CD14-positive monocyte (primary cell): ENCODE measurements at regions not wholly inside any gene's neighbourhood (a gene's known extent, or its start where the extent isn't known, plus 50 kb on each side); places are given as distances from the start of the nearest gene placed in this dataset.

ENCODE experiments used
- DNase-seq, 3 donors: peaks; one replicate each; pipeline ENCODE4 v3.0.0-alpha.2; 2011 to 2022
- H2AFZ ChIP-seq: 2 replicates; pipeline ENCODE4 v1.6.0; 2012; ENCODE audit warnings: mild to moderate bottlenecking, low read depth, low read length, inconsistent platforms; ENCODE audit not compliant: insufficient read depth, poor library complexity, severe bottlenecking
- H3K27ac ChIP-seq, 2 donors: 1 replicate in 1 of 2; 2 replicates in 1 of 2; pipeline ENCODE4 v1.5.1; 2012 to 2013; ENCODE audit warnings: low read length in 2 of 2, control low read depth in 1 of 2, inconsistent platforms in 1 of 2, low read depth in 1 of 2, mild to moderate bottlenecking in 1 of 2
- H3K27me3 ChIP-seq, 2 donors: one replicate each; pipeline versions ENCODE4 v1.6.0 to v1.6.1; 2011 to 2013; ENCODE audit warnings: low read length in 2 of 2; ENCODE audit not compliant: control insufficient read depth in 2 of 2, insufficient read depth in 2 of 2
- H3K36me3 ChIP-seq, 2 donors: replicated peaks in 1 of 2; 1 replicate in 1 of 2; 2 replicates in 1 of 2; pipeline versions ENCODE4 v1.5.1 to v1.6.1; 2012 to 2013; ENCODE audit warnings: low read length in 2 of 2, control low read depth in 1 of 2, inconsistent platforms in 1 of 2, mild to moderate bottlenecking in 1 of 2; ENCODE audit not compliant: insufficient read depth in 2 of 2, control insufficient read depth in 1 of 2
- H3K4me1 ChIP-seq, 2 donors: 1 replicate in 1 of 2; 2 replicates in 1 of 2; pipeline versions ENCODE4 v1.5.1 to v1.6.1; 2012 to 2013; ENCODE audit warnings: low read length in 2 of 2, control low read depth in 1 of 2, inconsistent platforms in 1 of 2, mild to moderate bottlenecking in 1 of 2, moderate library complexity in 1 of 2; ENCODE audit not compliant: insufficient read depth in 2 of 2, control insufficient read depth in 1 of 2
- H3K4me2 ChIP-seq: replicated peaks from 2 replicates; pipeline ENCODE3; 2012; ENCODE audit warnings: low read length, moderate library complexity, mild to moderate bottlenecking; ENCODE audit not compliant: poor library complexity, severe bottlenecking; ENCODE audit errors: extremely low read depth
- H3K4me3 ChIP-seq, 3 experiments: fragments of 200-600 bp in 1 of 3; sonication (generic) in 1 of 3; replicated peaks in 1 of 3; 1 replicate in 2 of 3; 2 replicates in 1 of 3; pipeline ENCODE4 v1.5.1; 2011 to 2013; ENCODE audit warnings: low read length in 3 of 3, mild to moderate bottlenecking in 3 of 3, control low read depth in 2 of 3, low read depth in 2 of 3, inconsistent platforms in 1 of 3, moderate library complexity in 1 of 3
- H3K79me2 ChIP-seq: 2 replicates; pipeline ENCODE4 v1.6.0; 2012; ENCODE audit warnings: mild to moderate bottlenecking, control low read depth, inconsistent platforms, low read length, moderate library complexity; ENCODE audit not compliant: insufficient read depth
- H3K9ac ChIP-seq: 2 replicates; pipeline ENCODE4 v1.6.0; 2017; ENCODE audit warnings: low read length, mild to moderate bottlenecking; ENCODE audit not compliant: insufficient read depth, poor library complexity, severe bottlenecking
- H3K9me3 ChIP-seq, 2 donors: replicated peaks in 1 of 2; 1 replicate in 1 of 2; 2 replicates in 1 of 2; pipeline versions ENCODE4 v1.5.1 to v1.6.1; 2012 to 2013; ENCODE audit warnings: low read length in 2 of 2, control low read depth in 1 of 2; ENCODE audit not compliant: control insufficient read depth in 1 of 2, insufficient read depth in 1 of 2
- H4K20me1 ChIP-seq: 2 replicates; pipeline ENCODE4 v1.6.0; 2012; ENCODE audit warnings: mild to moderate bottlenecking, low read length, control low read depth, moderate library complexity; ENCODE audit not compliant: insufficient read depth
- H3K27ac Mint-ChIP-seq, 7 donors: one replicate each; pipeline ENCODE4 v1.8.0; 2020; ENCODE audit warnings: mild to moderate bottlenecking in 7 of 7, mixed read lengths in 7 of 7, moderate library complexity in 6 of 7, inconsistent platforms in 2 of 7
- H3K27me3 Mint-ChIP-seq, 3 donors: one replicate each; pipeline ENCODE4 v1.8.0; 2021 to 2022; ENCODE audit warnings: low read depth in 3 of 3, mild to moderate bottlenecking in 3 of 3, mixed read lengths in 3 of 3, moderate library complexity in 3 of 3, inconsistent platforms in 1 of 3
- H3K36me3 Mint-ChIP-seq, 2 donors: one replicate each; pipeline ENCODE4 v1.8.0; 2020; ENCODE audit warnings: mixed read lengths in 2 of 2, inconsistent platforms in 1 of 2, mild to moderate bottlenecking in 1 of 2
- H3K4me1 Mint-ChIP-seq: one replicate; pipeline ENCODE4 v1.8.0; 2020; ENCODE audit warnings: mild to moderate bottlenecking, mixed read lengths
- H3K4me3 Mint-ChIP-seq, 2 donors: one replicate each; pipeline ENCODE4 v1.8.0; 2020; ENCODE audit warnings: mild to moderate bottlenecking in 2 of 2, mixed read lengths in 2 of 2, moderate library complexity in 1 of 2
- H3K9me3 Mint-ChIP-seq, 7 donors: one replicate each; pipeline ENCODE4 v1.8.0; 2020 to 2022; ENCODE audit warnings: mixed read lengths in 7 of 7, mild to moderate bottlenecking in 6 of 7, moderate library complexity in 6 of 7, inconsistent platforms in 2 of 7
- whole genome bisulfite sequencing: methylation state at CpG from one replicate; pipeline ENCODE4 v1.1.5; 2013; ENCODE audit warnings: missing lambda C conversion rate; ENCODE audit not compliant: insufficient coverage; 5-methylcytosine and 5-hydroxymethylcytosine counted together
- intact Hi-C, 2 donors: fragments of 100-400 bp; cut with micrococcal nuclease; formaldehyde crosslinking; loops; one replicate each; pipeline versions ENCODE4 v1.15.0 to v1.15.1; 2023
- TF ChIP-seq, protein P1 (sequence below): fragments of 200-600 bp; IDR thresholded peaks from one replicate; pipeline ENCODE4 v1.8.0; 2022; ENCODE audit warnings: antibody characterized with exemption, mild to moderate bottlenecking

DNA sequence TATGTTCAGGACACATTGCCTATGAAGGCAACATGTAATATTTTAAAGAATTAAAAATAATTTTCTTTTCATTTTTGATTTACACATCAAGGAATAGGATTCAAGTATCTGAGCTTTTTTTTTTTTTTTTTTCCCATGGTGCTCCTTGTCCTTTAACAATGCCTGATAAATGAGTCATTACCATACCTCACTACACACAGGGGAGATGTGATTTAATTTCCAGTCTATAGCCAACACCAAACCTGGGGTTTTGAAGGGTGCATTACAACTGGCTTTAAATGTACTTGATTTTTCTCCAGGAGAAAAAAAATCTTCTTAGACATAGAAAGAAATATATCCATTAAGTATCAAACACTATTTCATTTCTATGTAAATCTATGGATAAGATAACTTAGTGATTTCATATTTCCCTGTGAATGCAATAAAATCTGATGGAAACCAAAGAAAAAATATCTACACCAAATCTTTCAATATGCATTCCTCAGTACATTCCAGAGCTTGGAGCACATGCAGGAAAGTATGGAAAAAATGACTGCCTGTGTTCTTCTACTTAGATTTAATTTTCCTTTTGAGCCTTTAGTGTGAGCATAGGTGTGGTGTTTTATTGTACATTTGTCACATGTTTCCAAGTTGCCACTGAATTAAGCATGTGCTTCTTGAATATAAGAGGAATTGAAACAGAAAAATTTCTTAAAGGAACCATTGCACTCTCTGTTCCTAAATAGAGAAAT is 204.8 kb upstream of the MEOX2 start:
- peaks cover 2% of the 10 kb centered on the region for H3K4me1 Mint-ChIP-seq
- H3K36me3 Mint-ChIP-seq = no peaks in the 10 kb centered on the region
- Histone ChIP-seq H3K4me3 (no peak overlapping the region), H3K9me3 (no peaks in the 10 kb centered on the region), H4K20me1 (no peaks in the 10 kb centered on the region), H3K27me3 (no peaks in the 10 kb centered on the region), H2AFZ (no peak overlapping the region), H3K79me2 (no peaks in the 10 kb centered on the region), H3K4me1 (no peaks in the 10 kb centered on the region), H3K9ac (no peak overlapping the region), H3K4me2 (no peak overlapping the region), H3K27ac (no peak overlapping the region), H3K36me3 (no peaks in the 10 kb centered on the region)
- H3K4me3 Mint-ChIP-seq = no peak overlapping the region
- peaks cover 0 to 10% (median 3%) of the 10 kb centered on the region in 7 donors for H3K9me3 Mint-ChIP-seq
- H3K27ac Mint-ChIP-seq = no peak overlapping the region
- TF ChIP-seq, protein P1, sequence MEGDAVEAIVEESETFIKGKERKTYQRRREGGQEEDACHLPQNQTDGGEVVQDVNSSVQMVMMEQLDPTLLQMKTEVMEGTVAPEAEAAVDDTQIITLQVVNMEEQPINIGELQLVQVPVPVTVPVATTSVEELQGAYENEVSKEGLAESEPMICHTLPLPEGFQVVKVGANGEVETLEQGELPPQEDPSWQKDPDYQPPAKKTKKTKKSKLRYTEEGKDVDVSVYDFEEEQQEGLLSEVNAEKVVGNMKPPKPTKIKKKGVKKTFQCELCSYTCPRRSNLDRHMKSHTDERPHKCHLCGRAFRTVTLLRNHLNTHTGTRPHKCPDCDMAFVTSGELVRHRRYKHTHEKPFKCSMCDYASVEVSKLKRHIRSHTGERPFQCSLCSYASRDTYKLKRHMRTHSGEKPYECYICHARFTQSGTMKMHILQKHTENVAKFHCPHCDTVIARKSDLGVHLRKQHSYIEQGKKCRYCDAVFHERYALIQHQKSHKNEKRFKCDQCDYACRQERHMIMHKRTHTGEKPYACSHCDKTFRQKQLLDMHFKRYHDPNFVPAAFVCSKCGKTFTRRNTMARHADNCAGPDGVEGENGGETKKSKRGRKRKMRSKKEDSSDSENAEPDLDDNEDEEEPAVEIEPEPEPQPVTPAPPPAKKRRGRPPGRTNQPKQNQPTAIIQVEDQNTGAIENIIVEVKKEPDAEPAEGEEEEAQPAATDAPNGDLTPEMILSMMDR = no peak
- no peak for DNase-seq
- intact Hi-C loops = no loop called here
- peaks cover 0 to 3% (median 0%) of the 10 kb centered on the region in 3 donors for H3K27me3 Mint-ChIP-seq

DNA sequence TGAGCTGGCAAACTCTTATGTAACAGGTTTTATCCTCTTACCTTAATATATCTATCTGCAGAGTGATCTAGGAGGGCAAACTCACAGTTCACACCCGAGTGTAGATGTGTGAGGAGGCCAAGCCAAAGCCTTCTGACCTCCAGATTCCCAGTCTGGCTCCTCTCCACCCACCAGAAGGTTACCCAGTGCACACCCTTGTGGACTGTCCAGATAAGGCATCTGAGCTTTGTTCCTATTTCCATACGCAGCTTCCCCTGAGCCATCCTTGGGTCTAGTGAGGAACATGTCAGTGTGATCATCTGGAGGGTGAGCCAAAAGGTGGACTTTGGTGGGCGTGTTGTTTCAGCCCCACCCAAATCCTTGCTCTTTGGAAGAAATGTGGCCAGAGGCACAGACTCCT is 203.0 kb upstream of the MEOX2 start:
- no peaks in the 10 kb centered on the region for H3K27me3 ChIP-seq
- H2AFZ ChIP-seq = no peak overlapping the region
- 67% methylated on average over 1 of the region's 3 CpGs for WGBS

More for the DNA sequence above, 203.0 kb upstream of the MEOX2 start:
- Mint-ChIP-seq H3K4me1 (peaks cover 2% of the 10 kb centered on the region), H3K27ac (no peak overlapping the region), H3K4me3 (no peak overlapping the region), H3K9me3 (peaks cover 0 to 4% (median 0%) of the 10 kb centered on the region in 7 donors), H3K36me3 (no peaks in the 10 kb centered on the region), H3K27me3 (peaks cover 0 to 3% (median 0%) of the 10 kb centered on the region in 3 donors)
- no peak for DNase-seq
- Histone ChIP-seq H4K20me1 (no peaks in the 10 kb centered on the region), H3K4me3 (no peak overlapping the region), H3K79me2 (no peaks in the 10 kb centered on the region), H3K27ac (no peak overlapping the region), H3K9me3 (no peaks in the 10 kb centered on the region), H3K36me3 (no peaks in the 10 kb centered on the region), H3K9ac (no peak overlapping the region), H3K4me1 (no peaks in the 10 kb centered on the region), H3K4me2 (no peak overlapping the region)
- TF ChIP-seq, protein P1 = no peak
- intact Hi-C loops = no loop called here
